ENCODE measurements at regions not wholly inside any gene's neighbourhood (a gene's known extent, or its start where the extent isn't known, plus 50 kb on each side); places are given as distances from the start of the nearest gene placed in this dataset.
A peak's percentile ranks its signal among the peaks of the same experiment; 100 is the strongest.

- Histone ChIP-seq H2AFZ (ENCODE audit: low read length) (no peak overlapping the region), H3F3A (ENCODE audit: low read length, unreplicated experiment) (no peaks in the 10 kb centered on the region), H3K36me3 (ENCODE audit: low read depth, low read length) (no peaks in the 10 kb centered on the region), H3K27me3 (ENCODE audit: low read length) (no peaks in the 10 kb centered on the region), H3K27ac (ENCODE audit: low read length) (no peak overlapping the region), H3K9ac (ENCODE audit: low read length) (no peak overlapping the region), H4K20me1 (ENCODE audit: low read length) (no peaks in the 10 kb centered on the region), H3K9me2 (replicated peaks; ENCODE audit: low read length) (no peaks in the 10 kb centered on the region), H3K4me2 (ENCODE audit: low read length) (no peak overlapping the region), H3K4me1 (ENCODE audit: insufficient read depth, low read length) (peaks cover 10% of the 10 kb centered on the region), H3K9me3 (ENCODE audit: low read length) (no peaks in the 10 kb centered on the region), H3K4me3 (ENCODE audit: low read length) (no peak overlapping the region), H3K79me2 (ENCODE audit: low read length) (no peaks in the 10 kb centered on the region)
- no peak for TF ChIP-seq EZH2 (IDR thresholded peaks at IDR 0.05; ENCODE audit: low read length, unreplicated experiment)
- TF ChIP-seq, protein P1, sequence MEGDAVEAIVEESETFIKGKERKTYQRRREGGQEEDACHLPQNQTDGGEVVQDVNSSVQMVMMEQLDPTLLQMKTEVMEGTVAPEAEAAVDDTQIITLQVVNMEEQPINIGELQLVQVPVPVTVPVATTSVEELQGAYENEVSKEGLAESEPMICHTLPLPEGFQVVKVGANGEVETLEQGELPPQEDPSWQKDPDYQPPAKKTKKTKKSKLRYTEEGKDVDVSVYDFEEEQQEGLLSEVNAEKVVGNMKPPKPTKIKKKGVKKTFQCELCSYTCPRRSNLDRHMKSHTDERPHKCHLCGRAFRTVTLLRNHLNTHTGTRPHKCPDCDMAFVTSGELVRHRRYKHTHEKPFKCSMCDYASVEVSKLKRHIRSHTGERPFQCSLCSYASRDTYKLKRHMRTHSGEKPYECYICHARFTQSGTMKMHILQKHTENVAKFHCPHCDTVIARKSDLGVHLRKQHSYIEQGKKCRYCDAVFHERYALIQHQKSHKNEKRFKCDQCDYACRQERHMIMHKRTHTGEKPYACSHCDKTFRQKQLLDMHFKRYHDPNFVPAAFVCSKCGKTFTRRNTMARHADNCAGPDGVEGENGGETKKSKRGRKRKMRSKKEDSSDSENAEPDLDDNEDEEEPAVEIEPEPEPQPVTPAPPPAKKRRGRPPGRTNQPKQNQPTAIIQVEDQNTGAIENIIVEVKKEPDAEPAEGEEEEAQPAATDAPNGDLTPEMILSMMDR (conservative IDR thresholded peaks at IDR 0.05; ENCODE audit: low read depth, low read length) = no peak
- no peak for TF ChIP-seq EZH2phosphoT487 (IDR thresholded peaks at IDR 0.05; ENCODE audit: borderline replicate concordance, low read length)
- ChIA-PET CTCF (no interaction called here), POLR2A (ENCODE audit: unreplicated experiment) (no interaction called here)
- BruUV-seq (replicated peaks) = no TSS peak
- peak; percentile 57 for DNase-seq
- intact Hi-C loops (cut with micrococcal nuclease) = no loop called here
- ATAC-seq = peak; percentile 24; the same call in 1 of the 2 replicates
These were observed 183.0 kb upstream of the ZC3H15 start for GRCh38 chr2:186303091-186303490.

DNA sequence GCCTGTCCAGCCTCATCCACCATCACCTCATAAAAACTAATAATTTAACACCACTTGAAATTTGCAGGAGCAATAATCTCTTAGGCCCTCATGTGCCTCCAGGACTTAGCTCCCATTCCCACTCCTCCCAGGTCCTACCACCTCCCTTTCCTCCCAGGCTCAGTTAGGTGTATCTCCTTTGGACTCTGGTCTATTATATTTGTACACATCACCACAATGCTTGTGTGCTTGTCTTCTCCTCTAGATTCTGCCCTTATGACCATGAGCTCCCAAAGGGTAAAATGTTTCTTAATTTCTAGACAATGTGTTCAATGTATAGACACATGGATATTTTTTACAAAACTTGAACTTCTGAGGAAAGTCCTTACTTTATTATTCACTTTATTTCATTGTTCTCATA lies 182.0 kb upstream of the ZC3H15 start:
- H3K36me3 ChIP-seq (ENCODE audit: low read depth, low read length) = no peaks in the 10 kb centered on the region
- H3K79me2 ChIP-seq (ENCODE audit: low read length) = no peaks in the 10 kb centered on the region
- ATAC-seq (no peak), DNase-seq (no peak)
- TF ChIP-seq EZH2 (IDR thresholded peaks at IDR 0.05; ENCODE audit: low read length, unreplicated experiment) = no peak
- no peak overlapping the region for H3K27ac ChIP-seq (ENCODE audit: low read length)
- H3K4me2 ChIP-seq (ENCODE audit: low read length) = no peak overlapping the region
- H3K27me3 ChIP-seq (ENCODE audit: low read length) = no peaks in the 10 kb centered on the region
- no peak overlapping the region for H3K9ac ChIP-seq (ENCODE audit: low read length)
- intact Hi-C loops (cut with micrococcal nuclease) = no loop called here
- no peaks in the 10 kb centered on the region for H3K9me2 ChIP-seq (replicated peaks; ENCODE audit: low read length)
- BruUV-seq (replicated peaks) = no TSS peak
- no peak overlapping the region for H2AFZ ChIP-seq (ENCODE audit: low read length)
- H4K20me1 ChIP-seq (ENCODE audit: low read length) = no peaks in the 10 kb centered on the region
- no peak overlapping the region for H3K4me3 ChIP-seq (ENCODE audit: low read length)
- H3K9me3 ChIP-seq (ENCODE audit: low read length) = no peaks in the 10 kb centered on the region
- CTCF ChIA-PET = no interaction called here
- no peaks in the 10 kb centered on the region for H3F3A ChIP-seq (ENCODE audit: low read length, unreplicated experiment)
- POLR2A ChIA-PET (ENCODE audit: unreplicated experiment) = no interaction called here
- peaks cover 16% of the 10 kb centered on the region for H3K4me1 ChIP-seq (ENCODE audit: insufficient read depth, low read length)

DNA sequence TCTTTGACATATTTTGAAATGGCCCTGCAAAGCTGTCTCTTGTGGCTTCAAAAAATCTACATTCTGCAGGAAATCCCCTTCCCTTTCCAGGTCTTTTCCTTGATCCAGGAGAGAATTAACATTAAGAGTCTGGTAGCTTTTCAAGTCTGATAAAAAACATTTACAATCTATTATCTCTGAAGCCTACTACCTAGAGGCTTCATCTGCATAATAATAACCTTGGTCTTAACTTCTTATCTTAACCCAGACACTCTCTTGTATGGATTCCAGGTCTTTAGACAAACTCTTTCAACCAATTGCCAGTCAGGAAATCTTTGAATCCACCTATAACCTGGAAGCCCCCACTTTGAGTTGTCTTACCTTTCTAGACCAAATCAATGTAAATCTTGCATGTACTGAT lies 179.3 kb upstream of the ZC3H15 start:
- Histone ChIP-seq H3K27ac (ENCODE audit: low read length) (no peak overlapping the region), H2AFZ (ENCODE audit: low read length) (no peak overlapping the region), H3K79me2 (ENCODE audit: low read length) (no peaks in the 10 kb centered on the region), H4K20me1 (ENCODE audit: low read length) (no peaks in the 10 kb centered on the region), H3F3A (ENCODE audit: low read length, unreplicated experiment) (no peaks in the 10 kb centered on the region), H3K9ac (ENCODE audit: low read length) (no peak overlapping the region), H3K36me3 (ENCODE audit: low read depth, low read length) (no peaks in the 10 kb centered on the region), H3K9me3 (ENCODE audit: low read length) (no peaks in the 10 kb centered on the region), H3K4me2 (ENCODE audit: low read length) (no peak overlapping the region), H3K9me2 (replicated peaks; ENCODE audit: low read length) (no peaks in the 10 kb centered on the region), H3K4me1 (ENCODE audit: insufficient read depth, low read length) (peaks cover 16% of the 10 kb centered on the region), H3K4me3 (ENCODE audit: low read length) (no peak overlapping the region), H3K27me3 (ENCODE audit: low read length) (no peaks in the 10 kb centered on the region)
- ChIA-PET POLR2A (ENCODE audit: unreplicated experiment) (no interaction called here), CTCF (no interaction called here)
- intact Hi-C loops (cut with micrococcal nuclease) = no loop called here
- TF ChIP-seq EZH2 (IDR thresholded peaks at IDR 0.05; ENCODE audit: low read length, unreplicated experiment) (no peak), EZH2phosphoT487 (IDR thresholded peaks at IDR 0.05; ENCODE audit: borderline replicate concordance, low read length) (no peak)
- TF ChIP-seq, protein P1 (conservative IDR thresholded peaks at IDR 0.05; ENCODE audit: low read depth, low read length) = no peak
- DNase-seq (no peak), ATAC-seq (no peak)
- no TSS peak for BruUV-seq (replicated peaks)

Measured in PC-3 (cell line).